Activated T-cell treated with anti-CD3 and anti-CD28 coated beads, Interleukin-2, amount 50 U/mL, for 48 hours (primary cell): ENCODE measurements at regions not wholly inside any gene's neighbourhood (a gene's known extent, or its start where the extent isn't known, plus 50 kb on each side); places are given as distances from the start of the nearest gene placed in this dataset.
"Not testable (repeated sequence)": the region's sequence is repeated elsewhere in the genome, so short reads cannot be mapped to it uniquely, and the experiment has no call there.

Source experiments
- DNase-seq, 2 experiments: peaks; one replicate each; pipeline ENCODE4 v3.0.0-alpha.2; 2020

DNA sequence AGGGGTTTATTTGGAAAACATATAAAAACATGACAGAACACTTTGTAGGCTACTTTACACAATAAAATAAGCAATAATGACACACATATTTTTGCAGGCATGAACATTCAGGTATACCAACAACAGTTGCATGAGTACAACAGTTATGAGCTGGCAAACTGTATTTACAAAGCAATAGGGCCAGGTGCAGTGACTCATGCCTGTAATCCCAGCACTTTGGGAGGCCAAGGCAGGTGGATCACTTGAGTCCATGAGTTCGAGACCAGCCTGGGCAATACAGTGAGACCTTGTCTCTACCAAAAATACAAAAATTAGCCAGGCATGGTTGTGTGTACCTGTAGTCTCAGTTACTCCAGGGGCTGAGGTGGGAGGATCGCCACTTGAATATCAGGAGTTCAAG is 101.1 kb downstream of the BMP4 start:
- DNase-seq = no peak

DNA sequence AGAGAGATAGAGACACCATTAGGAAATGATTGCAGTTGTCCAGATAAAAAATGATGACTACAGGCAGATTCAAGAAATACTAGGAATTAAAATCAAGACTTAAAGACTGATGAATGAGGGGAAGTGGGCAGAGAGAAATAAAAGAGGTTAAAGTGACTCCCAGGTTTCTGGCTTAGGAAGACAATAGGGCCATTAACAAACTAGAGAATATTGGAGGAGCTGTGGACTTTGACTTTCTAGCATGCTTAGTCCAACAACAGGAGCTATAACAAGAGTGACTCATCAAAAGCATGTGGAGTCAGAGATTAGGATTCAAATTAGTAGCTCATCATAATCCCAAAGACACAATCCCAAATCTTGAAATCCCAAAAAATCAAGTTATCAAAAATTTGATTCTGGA is 101.5 kb downstream of the BMP4 start:
- DNase-seq = no peak

- DNase-seq = no peak
Observed at GRCh38 chr14:53851394-53852090, 105.1 kb downstream of the BMP4 start.

GRCh38 chr14:53850714-53851296 is 105.8 kb downstream of the BMP4 start:
- no peak for DNase-seq

DNA sequence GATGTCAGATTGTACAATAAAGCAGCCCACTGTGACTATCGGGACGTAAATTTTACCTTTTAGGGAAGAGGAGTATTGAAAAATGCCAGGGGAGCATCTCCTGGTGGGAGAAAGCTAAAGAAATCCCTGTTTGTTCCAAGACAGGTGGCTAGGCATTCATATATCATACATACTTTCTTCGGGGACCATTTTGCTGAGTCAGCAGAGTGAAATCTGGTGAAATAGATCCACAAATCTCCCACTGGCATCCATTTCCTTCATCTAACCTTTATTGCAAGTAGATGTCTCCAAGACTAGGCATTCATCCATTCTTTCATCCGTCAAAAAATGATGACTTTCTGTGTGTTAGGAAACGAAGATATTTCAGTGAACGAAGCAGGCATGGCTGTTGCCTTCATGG is 107.1 kb downstream of the BMP4 start:
- DNase-seq = no peak

- no peak for DNase-seq
Observed at GRCh38 chr14:53848854-53849253, 107.8 kb downstream of the BMP4 start.

- no peak for DNase-seq
Observed at GRCh38 chr14:53847881-53848280, 108.7 kb downstream of the BMP4 start.

GRCh38 chr14:53847057-53847456 is 109.6 kb downstream of the BMP4 start:
- DNase-seq = no peak

- DNase-seq = no peak
Observed at GRCh38 chr14:53845813-53846693, 110.6 kb downstream of the BMP4 start.

- DNase-seq = no peak
Observed at GRCh38 chr14:53842938-53843337, 113.7 kb downstream of the BMP4 start.

GRCh38 chr14:53841109-53842099 is 115.2 kb downstream of the BMP4 start:
- DNase-seq = no peak

- no peak for DNase-seq
Observed at GRCh38 chr14:53840444-53840843, 116.2 kb downstream of the BMP4 start.

DNA sequence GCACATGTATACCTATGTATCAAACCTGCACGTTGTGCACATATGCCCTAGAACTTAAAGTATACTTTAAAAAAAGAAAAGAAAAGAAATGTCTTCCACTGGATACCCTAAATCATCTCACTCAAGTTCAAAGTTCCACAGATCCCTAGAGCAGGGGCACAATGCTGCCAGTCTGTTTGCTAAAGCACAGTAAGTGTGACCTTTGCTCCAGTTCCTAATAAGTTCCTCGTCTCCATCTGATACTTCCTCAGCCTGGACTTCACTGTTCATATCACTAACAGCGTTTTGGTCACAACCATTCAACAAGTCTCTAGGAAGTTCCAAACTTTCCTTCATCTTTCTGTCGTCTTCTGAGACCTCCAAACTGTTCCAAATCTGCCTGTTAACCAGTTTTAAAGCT is 118.3 kb downstream of the BMP4 start:
- no peak for DNase-seq

- DNase-seq = not testable (repeated sequence)
Observed at GRCh38 chr14:53837656-53838055, 119.0 kb downstream of the BMP4 start.

- no peak for DNase-seq
Observed at GRCh38 chr14:53836551-53836950, 120.1 kb downstream of the BMP4 start.

DNA sequence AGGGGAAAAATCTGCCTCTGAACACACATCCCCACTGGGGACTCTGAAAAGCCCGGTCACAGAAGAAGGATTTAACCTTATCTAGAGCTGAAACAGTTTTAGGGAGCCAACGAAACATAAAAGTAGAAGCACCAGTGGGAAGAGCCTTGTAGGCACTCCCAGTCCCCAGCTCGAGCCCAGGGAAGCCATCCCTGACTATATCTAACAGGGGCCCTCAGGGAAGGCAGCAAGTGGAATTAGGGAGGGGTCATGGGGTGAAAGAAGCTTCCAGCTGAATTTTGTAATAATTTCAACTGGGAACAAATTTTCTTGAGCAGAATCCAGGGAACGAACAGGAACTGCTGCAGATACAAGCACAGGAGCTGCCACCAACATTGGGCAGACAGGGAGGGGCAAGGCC is 127.8 kb downstream of the BMP4 start:
- DNase-seq = no peak

GRCh38 chr14:53824061-53824460 is 132.6 kb downstream of the BMP4 start:
- DNase-seq = no peak

DNA sequence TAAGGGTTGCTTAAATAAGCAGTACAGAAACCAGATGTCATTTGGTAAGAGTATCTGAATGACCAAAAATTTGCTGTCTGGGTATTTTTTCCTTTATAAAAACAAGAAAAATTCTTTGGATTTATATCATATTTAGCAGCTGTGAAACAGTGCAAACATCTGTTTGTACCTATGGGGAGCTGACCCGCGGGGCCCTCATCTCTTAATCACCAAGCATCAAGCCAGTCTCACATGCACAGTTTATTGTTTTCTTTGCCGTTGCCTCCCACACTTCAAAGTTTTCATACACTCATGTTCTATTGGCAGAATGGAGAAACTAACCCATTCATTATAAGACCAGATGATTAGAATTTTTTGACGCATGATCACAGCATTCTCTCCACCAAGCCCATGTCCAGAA is 142.2 kb downstream of the BMP4 start:
- DNase-seq = no peak

DNA sequence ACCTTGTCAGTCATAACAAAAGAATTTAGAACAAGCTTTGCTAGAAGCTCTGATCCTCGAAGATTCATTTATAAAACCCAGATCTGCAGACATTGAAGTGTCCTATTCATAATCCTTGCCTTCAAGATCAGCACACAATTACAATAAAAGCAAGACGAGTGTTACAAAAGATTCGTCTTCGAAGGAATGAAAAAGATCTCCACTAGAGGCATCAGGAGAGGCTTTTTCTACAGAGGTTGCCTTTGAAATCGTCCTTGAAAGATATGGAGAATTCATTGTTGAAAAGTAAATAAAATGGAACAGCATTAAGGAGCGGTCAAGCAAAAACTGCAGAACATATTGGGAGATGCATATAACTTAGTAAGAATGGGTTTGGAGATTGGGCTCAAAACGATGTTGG is 146.4 kb downstream of the BMP4 start:
- no peak for DNase-seq

DNA sequence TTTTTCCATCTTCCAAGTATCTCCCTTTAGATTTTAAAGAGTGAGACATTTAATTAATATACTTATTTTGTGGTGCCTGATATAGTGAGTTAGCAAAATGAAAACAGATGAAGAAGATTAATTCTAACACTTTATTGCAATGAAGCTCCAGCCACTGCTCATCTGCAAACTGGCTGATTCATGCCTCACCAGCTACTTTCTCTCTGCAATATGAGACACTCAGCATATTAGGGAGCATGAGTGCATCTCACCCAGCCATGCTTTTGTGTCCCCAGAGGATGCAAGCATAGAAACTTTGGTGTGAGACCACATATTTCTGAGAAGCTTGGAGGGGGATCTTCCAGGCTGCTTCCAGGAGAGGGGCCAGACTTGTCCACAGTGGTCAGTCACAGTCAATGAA is 148.6 kb downstream of the BMP4 start:
- DNase-seq = no peak

DNA sequence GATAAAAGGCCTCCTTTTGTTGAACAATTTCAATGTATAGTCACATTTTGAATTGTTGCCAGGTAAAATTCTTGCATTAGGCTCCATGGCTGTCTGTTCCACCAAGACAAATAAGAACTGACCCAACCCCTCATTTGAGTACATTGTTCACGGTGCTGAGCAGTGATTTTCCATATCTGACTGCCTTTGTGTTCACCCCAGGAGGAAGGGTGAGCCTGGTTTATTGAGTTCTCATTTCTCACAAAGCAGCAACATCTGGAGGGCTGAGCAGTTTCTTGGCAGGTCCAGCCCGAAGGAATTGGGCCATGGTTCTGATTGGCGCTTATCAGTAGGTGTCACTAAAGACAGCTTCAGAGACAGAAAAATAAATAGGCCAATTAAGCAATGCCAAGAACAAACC is 149.1 kb downstream of the BMP4 start:
- DNase-seq = no peak

- DNase-seq = no peak
Observed at GRCh38 chr14:53807108-53807507, 149.5 kb downstream of the BMP4 start.

DNA sequence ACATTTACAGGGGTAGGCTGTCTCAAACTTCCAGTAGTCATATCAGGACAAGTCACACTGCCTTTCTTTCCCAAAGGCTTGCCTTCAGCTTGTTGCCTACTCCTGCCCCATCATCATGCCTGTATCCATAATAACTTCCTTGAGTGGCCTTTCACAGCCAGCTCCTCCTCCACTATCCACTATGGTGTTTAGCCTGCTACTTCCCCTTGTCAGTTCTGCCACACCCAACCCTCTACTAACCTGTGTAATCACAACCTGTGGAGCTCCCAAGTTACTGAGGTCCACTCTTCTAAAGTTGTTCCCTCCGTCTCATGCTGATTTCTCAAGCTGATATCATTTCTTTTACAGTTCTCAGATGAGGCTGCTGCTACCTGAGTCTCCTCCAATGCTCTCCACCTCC is 159.9 kb downstream of the BMP4 start:
- no peak for DNase-seq
